ENCODE measurements at regions not wholly inside any gene's neighbourhood (a gene's known extent, or its start where the extent isn't known, plus 50 kb on each side); places are given as distances from the start of the nearest gene placed in this dataset.
"Not testable (repeated sequence)": the region's sequence is repeated elsewhere in the genome, so short reads cannot be mapped to it uniquely, and the experiment has no call there.

GRCh38 chr5:125422342-125422741 lies 675.9 kb upstream of the ZNF608 start:
- in situ Hi-C loops (cut with HindIII; ENCODE audit: low sequenced_read_pairs), result no loop called here

- in situ Hi-C loops (cut with HindIII; ENCODE audit: low sequenced_read_pairs), result no loop called here
Measured at GRCh38 chr5:125424402-125425141, 678.1 kb upstream of the ZNF608 start.

GRCh38 chr5:125429498-125429897 lies 683.1 kb upstream of the ZNF608 start:
- in situ Hi-C loops (cut with HindIII; ENCODE audit: low sequenced_read_pairs), result no loop called here

GRCh38 chr5:125433457-125433856 lies 687.0 kb upstream of the ZNF608 start:
- in situ Hi-C loops (cut with HindIII; ENCODE audit: low sequenced_read_pairs), result no loop called here

GRCh38 chr5:125439243-125439642 lies 692.8 kb upstream of the ZNF608 start:
- in situ Hi-C loops (cut with HindIII; ENCODE audit: low sequenced_read_pairs), result no loop called here

- in situ Hi-C loops (cut with HindIII; ENCODE audit: low sequenced_read_pairs), result no loop called here
Measured at GRCh38 chr5:125440905-125441304, 694.5 kb upstream of the ZNF608 start.

GRCh38 chr5:125446986-125447385 lies 700.5 kb upstream of the ZNF608 start:
- in situ Hi-C loops (cut with HindIII; ENCODE audit: low sequenced_read_pairs), result no loop called here

- in situ Hi-C loops (cut with HindIII; ENCODE audit: low sequenced_read_pairs), result no loop called here
Measured at GRCh38 chr5:125450771-125451170, 704.3 kb upstream of the ZNF608 start.

GRCh38 chr5:125451622-125452021 lies 705.2 kb upstream of the ZNF608 start:
- in situ Hi-C loops (cut with HindIII; ENCODE audit: low sequenced_read_pairs), result no loop called here

- in situ Hi-C loops (cut with HindIII; ENCODE audit: low sequenced_read_pairs), result no loop called here
Measured at GRCh38 chr5:125452991-125453390, 706.6 kb upstream of the ZNF608 start.

- in situ Hi-C loops (cut with HindIII; ENCODE audit: low sequenced_read_pairs), result no loop called here
Measured at GRCh38 chr5:125455041-125455440, 708.6 kb upstream of the ZNF608 start.

GRCh38 chr5:125456005-125456404 lies 709.6 kb upstream of the ZNF608 start:
- in situ Hi-C loops (cut with HindIII; ENCODE audit: low sequenced_read_pairs), result not testable (repeated sequence)

GRCh38 chr5:125457617-125458016 lies 711.2 kb upstream of the ZNF608 start:
- in situ Hi-C loops (cut with HindIII; ENCODE audit: low sequenced_read_pairs), result no loop called here

GRCh38 chr5:125458949-125459348 lies 712.5 kb upstream of the ZNF608 start:
- in situ Hi-C loops (cut with HindIII; ENCODE audit: low sequenced_read_pairs), result not testable (repeated sequence)

- in situ Hi-C loops (cut with HindIII; ENCODE audit: low sequenced_read_pairs), result no loop called here
Measured at GRCh38 chr5:125461641-125462072, 715.2 kb upstream of the ZNF608 start.

GRCh38 chr5:125463466-125464092 lies 717.1 kb upstream of the ZNF608 start:
- in situ Hi-C loops (cut with HindIII; ENCODE audit: low sequenced_read_pairs), result no loop called here

- in situ Hi-C loops (cut with HindIII; ENCODE audit: low sequenced_read_pairs), result no loop called here
Measured at GRCh38 chr5:125464847-125465432, 718.5 kb upstream of the ZNF608 start.

- in situ Hi-C loops (cut with HindIII; ENCODE audit: low sequenced_read_pairs), result no loop called here
Measured at GRCh38 chr5:125465703-125466102, 719.3 kb upstream of the ZNF608 start.

- in situ Hi-C loops (cut with HindIII; ENCODE audit: low sequenced_read_pairs), result no loop called here
Measured at GRCh38 chr5:125467222-125467621, 720.8 kb upstream of the ZNF608 start.

GRCh38 chr5:125470280-125470902 lies 724.0 kb upstream of the ZNF608 start:
- in situ Hi-C loops (cut with HindIII; ENCODE audit: low sequenced_read_pairs), result no loop called here

- in situ Hi-C loops (cut with HindIII; ENCODE audit: low sequenced_read_pairs), result no loop called here
Measured at GRCh38 chr5:125476901-125477585, 730.6 kb upstream of the ZNF608 start.

Measured in DLD1 (cell line).